Coronary artery (tissue), 2 donors: ENCODE measurements at regions not wholly inside any gene's neighbourhood (a gene's known extent, or its start where the extent isn't known, plus 50 kb on each side); places are given as distances from the start of the nearest gene placed in this dataset.

Source experiments
- DNase-seq: peaks from one replicate; pipeline ENCODE4 v3.0.0-alpha.2; 2017; ENCODE audit warnings: low spot score
- H3K27ac ChIP-seq, 2 donors: fragments of 200-600 bp; sonication (generic); one replicate each; pipeline ENCODE4 v1.5.1; 2016 to 2019
- H3K4me3 ChIP-seq: fragments of 200-600 bp; sonication (generic); 2 replicates; pipeline ENCODE4 v1.5.1; 2016; ENCODE audit warnings: mild to moderate bottlenecking, moderate library complexity
- CTCF ChIP-seq: fragments of 200-600 bp; sonication (generic); IDR thresholded peaks from one replicate; pipeline ENCODE4 v1.5.1; 2019; ENCODE audit warnings: antibody characterized with exemption

- no peak overlapping the region for H3K27ac ChIP-seq
- no peak for DNase-seq
- TF ChIP-seq CTCF, result no peak
- no peak overlapping the region for H3K4me3 ChIP-seq
Observed at GRCh38 chr2:224134003-224134734, 95.1 kb upstream of the SERPINE2 start.

- no peak for DNase-seq
- no peak for TF ChIP-seq CTCF
- H3K4me3 ChIP-seq, result no peak overlapping the region
- H3K27ac ChIP-seq, result no peak overlapping the region
Observed at GRCh38 chr2:224133387-224133786, 94.3 kb upstream of the SERPINE2 start.

GRCh38 chr2:224127871-224128501 is 88.9 kb upstream of the SERPINE2 start:
- no peak for DNase-seq
- H3K27ac ChIP-seq, result no peak overlapping the region
- H3K4me3 ChIP-seq, result no peak overlapping the region
- no peak for TF ChIP-seq CTCF

- Histone ChIP-seq H3K27ac (no peak overlapping the region), H3K4me3 (no peak overlapping the region)
- TF ChIP-seq CTCF, result no peak
- DNase-seq, result no peak
Observed at GRCh38 chr2:224126440-224126839, 87.4 kb upstream of the SERPINE2 start.

GRCh38 chr2:224126003-224126402 is 86.9 kb upstream of the SERPINE2 start:
- DNase-seq, result no peak

GRCh38 chr2:224122542-224122941 is 83.5 kb upstream of the SERPINE2 start:
- Histone ChIP-seq H3K27ac (no peak overlapping the region), H3K4me3 (no peak overlapping the region)
- DNase-seq, result no peak
- no peak for TF ChIP-seq CTCF

More at GRCh38 chr2:224126003-224126402, 86.9 kb upstream of the SERPINE2 start:
- H3K27ac ChIP-seq, result no peak overlapping the region
- H3K4me3 ChIP-seq, result no peak overlapping the region
- no peak for TF ChIP-seq CTCF
